GM12891 (cell line): ENCODE measurements at regions not wholly inside any gene's neighbourhood (a gene's known extent, or its start where the extent isn't known, plus 50 kb on each side); places are given as distances from the start of the nearest gene placed in this dataset.

Source experiments
- PAX5 ChIP-seq: IDR thresholded peaks from 2 replicates; pipeline ENCODE4 v1.6.1; 2011; ENCODE audit warnings: low read length, moderate library complexity, mild to moderate bottlenecking; ENCODE audit not compliant: insufficient read depth, severe bottlenecking
- POLR2A ChIP-seq: IDR thresholded peaks from 2 replicates; pipeline ENCODE4 v1.6.1; 2011; ENCODE audit warnings: low read depth, low read length, control low read depth
- POLR2AphosphoS5 ChIP-seq: IDR thresholded peaks from 2 replicates; pipeline ENCODE4 v1.6.1; 2011; ENCODE audit warnings: low read depth, low read length, control low read depth
- TAF1 ChIP-seq: IDR thresholded peaks from 2 replicates; pipeline ENCODE4 v1.6.1; 2011; ENCODE audit warnings: low read depth, low read length, control low read depth

GRCh38 chr4:60656171-60656570 is 544.0 kb upstream of the ADGRL3 start:
- TF ChIP-seq POLR2AphosphoS5, result no peak
- no peak for TF ChIP-seq POLR2A
- TF ChIP-seq PAX5, result no peak
- no peak for TF ChIP-seq TAF1
